ENCODE measurements at regions not wholly inside any gene's neighbourhood (a gene's known extent, or its start where the extent isn't known, plus 50 kb on each side); places are given as distances from the start of the nearest gene placed in this dataset.

- H3K27me3 ChIP-seq = no peaks in the 10 kb centered on the region
- TF ChIP-seq EP300 (IDR thresholded peaks at IDR 0.05) (no peak), POLR2A (IDR thresholded peaks at IDR 0.05) (no peak), CTCF (IDR thresholded peaks at IDR 0.05) (no peak), POLR2AphosphoS5 (IDR thresholded peaks at IDR 0.05) (no peak)
- no peaks in the 10 kb centered on the region for H3K36me3 ChIP-seq
- H3K4me1 ChIP-seq = no peaks in the 10 kb centered on the region
- no peak overlapping the region for H3K27ac ChIP-seq
- no peak for DNase-seq (ENCODE audit: low spot score in 2 of 2)
- H3K9me3 ChIP-seq = no peaks in the 10 kb centered on the region
- H3K4me3 ChIP-seq = no peak overlapping the region
- 69% methylated on average over 12 of the region's 12 CpGs for WGBS
Observed at GRCh38 chr11:42571131-42571877, 740.5 kb upstream of the API5 start.

GRCh38 chr11:42571878-42572610 lies 739.8 kb upstream of the API5 start:
- H3K27me3 ChIP-seq = no peaks in the 10 kb centered on the region
- 62% methylated on average over 5 of the region's 5 CpGs for WGBS
- H3K4me1 ChIP-seq = no peaks in the 10 kb centered on the region
- H3K36me3 ChIP-seq = no peaks in the 10 kb centered on the region
- TF ChIP-seq POLR2AphosphoS5 (IDR thresholded peaks at IDR 0.05) (no peak), EP300 (IDR thresholded peaks at IDR 0.05) (no peak), CTCF (IDR thresholded peaks at IDR 0.05) (no peak), POLR2A (IDR thresholded peaks at IDR 0.05) (no peak)
- H3K4me3 ChIP-seq = no peak overlapping the region
- H3K27ac ChIP-seq = no peak overlapping the region
- DNase-seq (ENCODE audit: low spot score in 2 of 2) = no peak
- no peaks in the 10 kb centered on the region for H3K9me3 ChIP-seq

- DNase-seq (ENCODE audit: low spot score in 2 of 2) = no peak
- TF ChIP-seq POLR2A (IDR thresholded peaks at IDR 0.05) (no peak), EP300 (IDR thresholded peaks at IDR 0.05) (no peak), POLR2AphosphoS5 (IDR thresholded peaks at IDR 0.05) (no peak), CTCF (IDR thresholded peaks at IDR 0.05) (no peak)
- Histone ChIP-seq H3K36me3 (no peaks in the 10 kb centered on the region), H3K4me1 (no peaks in the 10 kb centered on the region), H3K27ac (no peak overlapping the region), H3K9me3 (no peaks in the 10 kb centered on the region), H3K4me3 (no peak overlapping the region), H3K27me3 (no peaks in the 10 kb centered on the region)
- 58% methylated on average over 3 of the region's 3 CpGs for whole genome bisulfite sequencing
Observed at GRCh38 chr11:42576318-42576717, 735.5 kb upstream of the API5 start.

GRCh38 chr11:42589286-42589685 lies 722.5 kb upstream of the API5 start:
- 61% methylated on average over 2 of the region's 2 CpGs for WGBS

More at GRCh38 chr11:42589286-42589685, 722.5 kb upstream of the API5 start:
- no peaks in the 10 kb centered on the region for H3K27me3 ChIP-seq
- no peak for TF ChIP-seq POLR2AphosphoS5 (IDR thresholded peaks at IDR 0.05)
- TF ChIP-seq EP300 (IDR thresholded peaks at IDR 0.05) = no peak
- no peak for TF ChIP-seq CTCF (IDR thresholded peaks at IDR 0.05)
- no peak for TF ChIP-seq POLR2A (IDR thresholded peaks at IDR 0.05)
- no peaks in the 10 kb centered on the region for H3K36me3 ChIP-seq
- H3K9me3 ChIP-seq = no peaks in the 10 kb centered on the region
- no peaks in the 10 kb centered on the region for H3K4me1 ChIP-seq
- H3K27ac ChIP-seq = no peak overlapping the region
- no peak overlapping the region for H3K4me3 ChIP-seq
- no peak for DNase-seq (ENCODE audit: low spot score in 2 of 2)

Measured in suprapubic skin (tissue), 4 donors.